HG03342 (cell line): ENCODE measurements at regions not wholly inside any gene's neighbourhood (a gene's known extent, or its start where the extent isn't known, plus 50 kb on each side); places are given as distances from the start of the nearest gene placed in this dataset.
"Not testable (repeated sequence)": the region's sequence is repeated elsewhere in the genome, so short reads cannot be mapped to it uniquely, and the experiment has no call there.

ENCODE experiments used
- ATAC-seq: cut with Tn5 transposase; IDR thresholded peaks from one replicate; pipeline ENCODE4 v1.9.1; 2021; ENCODE audit warnings: mild to moderate bottlenecking, moderate library complexity; ENCODE audit not compliant: unreplicated experiment

DNA sequence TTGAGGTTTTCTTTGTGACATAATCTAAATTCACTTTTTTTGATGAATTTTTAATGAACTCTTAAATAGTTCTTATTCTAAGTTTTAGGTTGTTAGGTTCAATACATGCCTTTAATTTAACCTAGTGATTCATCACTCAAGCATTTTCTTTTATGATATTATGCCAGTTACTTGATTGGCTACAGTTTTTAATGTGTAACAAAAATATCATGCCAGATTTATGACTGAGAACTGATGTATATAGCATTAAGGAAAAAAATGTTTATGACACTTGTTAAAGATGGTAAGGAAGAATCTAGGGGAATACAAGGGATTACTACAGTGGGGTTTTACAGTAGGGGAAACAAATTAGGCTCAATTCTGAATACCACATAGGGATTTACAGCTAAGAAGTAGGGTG lies 103.1 kb downstream of the VGLL3 start:
- no peak for ATAC-seq

DNA sequence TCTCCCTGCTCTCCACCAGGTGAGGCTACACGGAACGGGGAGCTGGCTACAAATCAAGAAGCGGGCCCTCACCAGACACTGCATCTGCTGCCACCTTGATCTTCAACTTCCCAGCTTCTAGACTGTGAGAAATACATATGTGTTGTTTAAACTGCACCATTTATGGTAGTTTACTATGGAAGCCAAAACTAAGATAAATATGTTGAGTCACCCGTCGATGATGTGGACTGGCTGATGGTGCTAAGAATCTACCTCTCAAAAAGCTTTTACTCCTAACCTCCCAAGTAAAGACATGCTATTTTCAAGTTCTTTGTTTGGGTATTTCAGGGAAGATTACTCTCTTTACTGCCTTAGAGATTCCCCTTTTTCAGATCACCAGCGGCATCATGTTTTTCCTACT lies 110.9 kb downstream of the VGLL3 start:
- ATAC-seq = no peak

- ATAC-seq = not testable (repeated sequence)
Observed at GRCh38 chr3:86876504-86877181, 114.3 kb downstream of the VGLL3 start.

- ATAC-seq = not testable (repeated sequence)
Observed at GRCh38 chr3:86874790-86875189, 116.2 kb downstream of the VGLL3 start.

DNA sequence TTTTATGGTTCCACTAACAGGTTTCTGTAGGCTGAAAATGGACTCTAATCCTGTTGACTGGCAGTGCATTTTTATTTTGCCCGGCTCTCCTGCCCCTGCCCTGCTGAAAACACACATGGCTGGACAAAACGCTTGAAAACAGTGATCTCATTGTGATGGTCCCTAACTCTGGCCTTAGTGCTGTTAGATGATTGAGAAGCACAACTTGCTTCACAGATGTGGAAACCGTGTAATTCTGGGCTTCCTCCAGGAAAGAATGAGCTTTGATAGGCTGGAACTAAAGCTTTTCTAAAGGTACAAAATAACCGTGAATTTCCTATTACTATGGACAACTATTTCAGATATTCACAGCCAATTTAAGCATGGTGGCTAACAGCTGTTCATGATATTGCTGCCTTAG lies 121.4 kb downstream of the VGLL3 start:
- ATAC-seq = no peak

DNA sequence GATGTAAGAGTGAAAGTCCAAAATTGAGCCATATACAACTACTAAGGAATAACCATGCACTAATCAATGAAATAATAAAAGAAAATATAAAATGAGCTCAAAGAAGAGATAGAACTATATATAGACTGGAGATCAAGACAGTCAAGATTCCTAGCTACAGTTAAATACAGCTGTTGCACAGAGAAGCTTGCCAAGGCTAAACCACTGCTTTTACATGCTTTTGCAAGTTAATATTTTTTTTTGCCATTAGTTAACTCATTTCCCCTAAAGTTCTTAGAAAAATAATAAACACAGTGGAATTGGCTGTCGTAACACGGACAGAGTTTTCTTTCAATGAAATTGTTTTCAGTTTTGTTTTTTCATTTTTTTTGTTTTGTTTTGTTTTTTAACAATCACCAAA lies 123.0 kb downstream of the VGLL3 start:
- ATAC-seq = no peak

- no peak for ATAC-seq
Observed at GRCh38 chr3:86865506-86865905, 125.4 kb downstream of the VGLL3 start.

DNA sequence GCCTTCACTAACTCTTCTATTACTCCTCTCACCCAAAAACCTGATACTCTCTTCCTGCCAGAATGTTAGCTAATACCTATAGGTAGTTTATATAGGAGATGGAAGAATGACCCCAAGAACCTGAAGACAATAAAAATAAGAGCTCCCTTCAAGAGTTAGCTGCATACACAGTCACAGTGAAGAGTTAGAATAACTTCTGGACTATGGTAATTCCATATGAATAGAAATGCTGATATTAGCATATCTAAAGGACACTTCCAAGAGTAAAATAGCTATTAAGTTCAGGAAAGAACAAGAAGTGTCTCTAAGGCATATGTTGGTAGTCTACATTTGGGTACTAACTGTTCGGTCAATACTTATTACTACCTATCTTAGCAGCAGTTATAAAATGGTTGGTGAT lies 134.2 kb downstream of the VGLL3 start:
- no peak for ATAC-seq

DNA sequence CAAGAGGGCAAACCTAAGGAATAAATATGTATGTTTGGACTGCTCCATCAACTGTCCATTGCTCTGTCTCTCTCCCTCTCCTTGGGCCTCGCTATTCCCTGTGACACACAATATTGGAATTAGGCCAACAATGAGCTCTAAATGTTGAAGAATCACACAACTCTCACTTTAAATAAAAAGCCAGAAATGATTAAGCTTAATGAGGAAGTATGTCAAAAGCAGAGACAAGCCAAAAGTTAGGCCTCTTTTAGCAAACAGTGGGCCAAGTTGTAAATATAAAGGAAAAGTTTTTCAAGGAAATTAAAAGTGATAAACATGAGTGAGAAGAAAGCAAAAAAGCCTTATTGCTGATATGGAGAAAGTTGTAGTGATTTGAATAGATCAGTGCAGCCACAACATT lies 141.0 kb downstream of the VGLL3 start:
- no peak for ATAC-seq

DNA sequence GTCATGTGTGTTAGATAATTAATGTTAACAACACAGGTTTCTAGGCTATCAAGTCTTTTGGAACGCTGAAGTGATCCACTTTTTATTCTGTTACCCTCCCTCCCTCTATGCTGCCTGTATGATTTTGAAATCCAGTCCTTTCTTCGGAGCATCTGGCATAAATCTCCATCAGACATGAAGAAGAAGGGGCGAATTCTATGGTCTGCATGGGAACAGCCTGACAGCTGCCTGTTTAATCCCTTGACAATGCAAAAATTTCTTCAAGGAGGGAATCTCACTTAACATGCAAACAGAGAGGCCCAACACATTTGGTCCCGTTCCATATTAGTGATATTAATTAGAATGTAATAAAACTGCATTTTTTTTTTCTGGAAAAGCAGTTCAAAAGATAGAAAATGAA lies 145.2 kb downstream of the VGLL3 start:
- ATAC-seq = no peak

- ATAC-seq = no peak
Observed at GRCh38 chr3:86838927-86839326, 152.0 kb downstream of the VGLL3 start.

DNA sequence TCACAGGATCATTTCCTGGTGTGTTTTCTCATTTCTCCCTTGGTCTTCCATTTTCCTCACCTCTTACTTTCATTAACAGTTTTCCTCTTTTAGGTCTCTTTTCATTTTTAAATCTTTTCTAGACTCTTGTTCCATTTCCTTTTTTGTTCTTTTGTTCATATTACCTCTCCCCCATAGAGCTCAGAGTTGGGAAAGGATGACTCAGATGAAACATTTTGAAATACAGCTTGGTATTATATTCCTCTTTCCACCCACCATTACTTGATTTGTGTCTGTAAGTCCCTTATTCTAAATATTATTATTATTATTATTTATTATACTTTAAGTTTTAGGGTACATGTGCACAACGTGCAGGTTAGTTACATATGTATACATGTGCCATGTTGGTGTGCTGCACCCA lies 153.1 kb downstream of the VGLL3 start:
- no peak for ATAC-seq

DNA sequence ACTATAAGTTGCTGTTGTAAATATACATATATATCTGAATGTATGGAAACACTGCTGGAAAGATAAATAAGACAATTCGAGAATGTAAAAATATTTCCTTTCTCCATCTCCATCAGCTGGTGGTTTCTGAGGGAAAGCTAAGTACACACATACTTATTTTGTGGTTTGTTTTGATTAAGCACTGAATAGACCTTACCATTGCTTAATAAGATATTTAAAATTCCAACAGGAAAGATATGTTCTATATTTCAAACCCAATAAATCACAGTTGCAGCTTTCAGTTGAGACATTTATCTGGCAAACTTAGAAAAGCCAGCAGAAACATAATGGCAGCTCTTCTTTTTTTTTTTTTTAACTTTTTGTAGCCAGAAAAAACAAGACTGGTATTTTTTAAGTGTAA lies 160.4 kb downstream of the VGLL3 start:
- no peak for ATAC-seq

DNA sequence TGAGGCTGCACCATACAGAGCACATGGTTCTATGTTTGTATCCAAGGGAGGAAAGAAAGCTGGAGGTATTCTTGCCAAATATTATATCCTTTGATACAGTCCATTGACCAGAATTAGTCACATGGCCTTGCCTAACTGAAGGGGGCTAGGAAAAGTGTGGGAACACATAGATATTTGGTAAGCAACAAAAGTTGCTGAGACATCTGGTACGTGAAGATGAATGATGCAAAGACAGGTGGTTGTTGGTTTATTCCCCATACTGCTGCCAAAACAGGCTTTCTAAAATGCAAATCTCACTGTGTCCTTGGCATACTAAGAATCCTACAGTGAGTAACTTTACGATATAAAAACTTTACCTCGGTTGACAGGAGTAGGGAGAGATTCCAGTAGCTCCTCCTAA lies 162.2 kb downstream of the VGLL3 start:
- ATAC-seq = no peak

DNA sequence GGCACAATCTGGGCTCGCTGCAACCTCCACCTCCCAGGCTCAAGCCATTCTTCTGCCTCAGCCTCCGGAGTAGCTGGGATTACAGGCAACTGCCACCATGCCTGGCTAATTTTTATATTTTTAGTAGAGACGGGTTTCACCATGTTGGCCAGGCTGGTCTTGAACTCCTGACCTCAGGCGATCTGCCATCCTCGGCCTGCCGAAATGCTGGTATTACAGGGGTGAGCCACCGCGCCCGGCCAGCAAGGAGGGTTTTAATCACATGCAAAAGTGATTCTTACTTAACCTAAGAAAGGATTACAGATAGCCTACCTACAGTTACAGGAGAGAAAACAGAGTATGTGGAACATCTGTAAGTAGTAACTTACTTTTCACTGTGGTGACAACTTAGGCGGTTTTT lies 163.4 kb downstream of the VGLL3 start:
- not testable (repeated sequence) for ATAC-seq

- ATAC-seq = no peak
Observed at GRCh38 chr3:86826292-86826691, 164.7 kb downstream of the VGLL3 start.

- ATAC-seq = no peak
Observed at GRCh38 chr3:86815880-86816279, 175.1 kb downstream of the VGLL3 start.

GRCh38 chr3:86814918-86815655 lies 175.9 kb downstream of the VGLL3 start:
- no peak for ATAC-seq

DNA sequence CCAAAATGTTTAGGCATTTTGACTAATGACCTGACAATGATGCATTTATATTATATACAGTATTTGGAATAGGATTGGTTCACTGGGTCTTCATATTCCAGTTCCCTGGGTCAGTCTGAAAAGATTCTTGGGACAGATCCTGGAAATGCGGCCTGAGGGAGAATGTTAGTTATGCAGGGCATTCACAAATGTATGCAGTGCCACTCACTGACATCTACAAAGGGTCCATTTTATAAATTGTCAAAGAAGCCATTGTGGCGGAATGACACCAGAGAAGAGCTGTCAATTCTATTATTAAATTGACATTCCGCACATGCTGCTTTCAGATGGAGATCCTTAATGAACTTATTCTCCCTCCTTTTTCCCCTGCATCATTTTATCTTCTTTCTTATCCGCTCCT lies 176.6 kb downstream of the VGLL3 start:
- no peak for ATAC-seq

- ATAC-seq = no peak
Observed at GRCh38 chr3:86801921-86802320, 189.0 kb downstream of the VGLL3 start.

DNA sequence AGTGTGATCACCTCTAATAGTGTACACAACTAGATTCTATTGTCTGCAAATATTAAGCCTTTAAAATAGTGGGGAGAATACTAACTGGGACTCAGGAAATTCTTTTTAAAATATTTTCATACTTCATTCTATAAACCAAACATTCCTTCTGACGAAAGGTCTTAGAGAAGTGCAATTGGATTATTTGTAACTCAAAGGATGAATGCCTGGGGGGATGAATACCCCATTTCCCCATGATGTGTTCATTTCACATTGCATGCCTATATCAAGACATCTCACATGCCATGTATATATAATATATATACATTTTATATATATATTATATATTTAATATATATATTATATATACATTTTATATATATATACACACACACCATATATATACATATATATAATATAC lies 189.9 kb downstream of the VGLL3 start:
- no peak for ATAC-seq

DNA sequence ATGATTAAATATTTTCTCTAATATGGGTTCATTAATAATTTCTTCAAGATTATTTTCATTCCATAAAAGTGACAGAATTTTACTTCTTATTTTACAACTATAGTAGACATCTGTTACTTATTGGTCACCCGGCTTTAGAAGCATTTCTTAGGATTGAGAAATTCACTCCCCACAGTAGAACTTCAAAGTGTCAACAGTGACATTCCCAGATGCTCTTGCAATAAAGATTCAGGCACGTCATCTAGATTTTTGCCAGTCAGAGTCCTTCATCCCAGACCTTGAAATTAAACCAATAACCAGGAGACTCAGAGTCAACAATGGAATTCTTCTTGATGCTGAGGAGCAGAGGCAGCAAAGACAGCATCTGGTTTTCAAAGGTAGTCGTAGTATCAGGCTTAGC lies 190.8 kb downstream of the VGLL3 start:
- ATAC-seq = no peak

DNA sequence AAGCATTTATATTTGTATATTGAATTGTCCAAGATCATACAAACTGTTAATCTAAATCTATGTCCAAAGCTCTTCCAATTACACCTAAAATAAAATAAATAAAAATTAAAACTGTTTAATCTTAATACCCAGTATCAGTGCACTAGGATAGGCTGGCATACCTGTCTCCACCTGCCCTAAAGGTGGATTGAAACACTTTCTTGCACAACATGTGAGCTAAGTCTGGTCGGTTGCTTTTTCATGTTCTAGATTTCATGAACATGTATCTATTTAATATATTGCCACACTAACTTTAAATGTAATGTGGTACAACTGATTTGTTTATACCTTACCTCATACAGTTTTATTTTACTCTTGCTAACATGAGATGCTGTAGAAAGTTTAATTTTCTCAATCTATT lies 193.0 kb downstream of the VGLL3 start:
- no peak for ATAC-seq
